COLO829 (cell line): ENCODE measurements at regions not wholly inside any gene's neighbourhood (a gene's known extent, or its start where the extent isn't known, plus 50 kb on each side); places are given as distances from the start of the nearest gene placed in this dataset.

Experiments used
- DNase-seq: peaks from one replicate; pipeline ENCODE4 v3.0.0; 2012; ENCODE audit warnings: low spot score

GRCh38 chr2:128473175-128474035 is 154.7 kb upstream of the HS6ST1 start:
- no peak for DNase-seq

GRCh38 chr2:128474036-128474955 is 155.6 kb upstream of the HS6ST1 start:
- no peak for DNase-seq

GRCh38 chr2:128474962-128475361 is 156.3 kb upstream of the HS6ST1 start:
- no peak for DNase-seq

GRCh38 chr2:128475427-128476211 is 157.0 kb upstream of the HS6ST1 start:
- no peak for DNase-seq

- DNase-seq = no peak
Measured at GRCh38 chr2:128477026-128477820, 158.6 kb upstream of the HS6ST1 start.

- DNase-seq = no peak
Measured at GRCh38 chr2:128477891-128478290, 159.2 kb upstream of the HS6ST1 start.

- no peak for DNase-seq
Measured at GRCh38 chr2:128485761-128486639, 167.3 kb upstream of the HS6ST1 start.

GRCh38 chr2:128486640-128487375 is 168.1 kb upstream of the HS6ST1 start:
- no peak for DNase-seq

GRCh38 chr2:128487650-128488387 is 169.2 kb upstream of the HS6ST1 start:
- DNase-seq = no peak

GRCh38 chr2:128488434-128488833 is 169.8 kb upstream of the HS6ST1 start:
- no peak for DNase-seq

GRCh38 chr2:128489526-128490273 is 171.0 kb upstream of the HS6ST1 start:
- DNase-seq = no peak

GRCh38 chr2:128490321-128490720 is 171.7 kb upstream of the HS6ST1 start:
- DNase-seq = no peak

- no peak for DNase-seq
Measured at GRCh38 chr2:128490881-128491691, 172.4 kb upstream of the HS6ST1 start.

- no peak for DNase-seq
Measured at GRCh38 chr2:128491692-128492244, 173.1 kb upstream of the HS6ST1 start.

- no peak for DNase-seq
Measured at GRCh38 chr2:128492966-128493811, 174.5 kb upstream of the HS6ST1 start.

GRCh38 chr2:128493880-128494279 is 175.2 kb upstream of the HS6ST1 start:
- DNase-seq = no peak
